A549 (cell line): ENCODE measurements at regions not wholly inside any gene's neighbourhood (a gene's known extent, or its start where the extent isn't known, plus 50 kb on each side); places are given as distances from the start of the nearest gene placed in this dataset.
"Not testable (repeated sequence)": the region's sequence is repeated elsewhere in the genome, so short reads cannot be mapped to it uniquely, and the experiment has no call there.

ENCODE experiments used
- ATAC-seq, 2 experiments: fragments of 200-7000 bp in 1 of 2; fragments of >200 bp in 1 of 2; cut with Nextera tagmentation in 1 of 2; cut with Tn5 transposase in 1 of 2; 3 replicates each; pipeline versions ENCODE4 v1.8.0 to v1.9.1; 2018 to 2020; ENCODE audit warnings: mild to moderate bottlenecking in 1 of 2, moderate library complexity in 1 of 2
- CTCF ChIA-PET: fragments of 300-600 bp; sonication (Branson Sonifier 250); formaldehyde crosslinking; extraction: SDS; loops from one replicate; lab custom pipeline; 2021; ENCODE audit warnings: antibody characterized with exemption, inconsistent platforms; lab: Yijun Ruan, JAX
- POLR2A ChIA-PET: fragments of 350-600 bp; formaldehyde crosslinking; extraction: SDS; loops from one replicate; lab custom pipeline; 2021; ENCODE audit warnings: antibody characterized with exemption, inconsistent platforms; lab: Yijun Ruan, JAX
- DNase-seq, 2 experiments: peaks; one replicate each; pipeline versions ENCODE4 v3.0.0 to v3.0.0-alpha.2; 2011 to 2016; ENCODE audit warnings: low read depth in 1 of 2, low spot score in 1 of 2
- FAIRE-seq: peaks from 2 replicates; lab custom pipeline; 2011; peaks lifted over from hg19 to GRCh38; lab: Jason Lieb, UNC
- H3K27ac ChIP-seq, 2 experiments: fragments of >200 bp; sonication (Bioruptor Twin); formaldehyde crosslinking; 3 replicates each; pipeline ENCODE4 v1.5.1; 2016 to 2017
- H3K4me1 ChIP-seq: fragments of >200 bp; sonication (Bioruptor Twin); formaldehyde crosslinking; 3 replicates; pipeline ENCODE4 v1.6.1; 2016
- H3K4me2 ChIP-seq: fragments of >200 bp; sonication (Bioruptor Twin); formaldehyde crosslinking; 3 replicates; pipeline ENCODE4 v1.6.1; 2016
- H3K4me3 ChIP-seq: fragments of >200 bp; sonication (Bioruptor Twin); formaldehyde crosslinking; 3 replicates; pipeline ENCODE4 v1.5.1; 2016
- H3K9me3 ChIP-seq: fragments of >200 bp; sonication (Bioruptor Twin); formaldehyde crosslinking; 3 replicates; pipeline ENCODE4 v1.6.1; 2016
- BHLHE40 ChIP-seq: IDR thresholded peaks from 2 replicates; pipeline ENCODE4 v1.6.1; 2012; ENCODE audit warnings: low read depth, low read length, inconsistent platforms
- CEBPB ChIP-seq, 2 experiments: fragments of >200 bp in 1 of 2; sonication (Bioruptor Twin) in 1 of 2; formaldehyde crosslinking in 1 of 2; IDR thresholded peaks; 2 replicates each; pipeline ENCODE4 v1.6.1; 2012 to 2016
- CHD2 ChIP-seq: fragments of 150-350 bp; IDR thresholded peaks from 2 replicates; pipeline ENCODE4 v1.6.1; 2014; ENCODE audit warnings: low read length; ENCODE audit not compliant: partially characterized antibody
- CHD4 ChIP-seq: fragments of 200-600 bp; sonication (generic); IDR thresholded peaks from 2 replicates; pipeline ENCODE4 v1.6.1; 2016; ENCODE audit warnings: antibody characterized with exemption, mild to moderate bottlenecking, borderline replicate concordance
- EHMT2 ChIP-seq: fragments of 200-600 bp; sonication (generic); IDR thresholded peaks from 2 replicates; pipeline ENCODE4 v1.6.1; 2016; ENCODE audit warnings: antibody characterized with exemption, low read depth, mild to moderate bottlenecking, moderate library complexity
- ESRRA ChIP-seq: fragments of 150-350 bp; IDR thresholded peaks from 2 replicates; pipeline ENCODE4 v1.6.1; 2014; ENCODE audit warnings: mild to moderate bottlenecking, low read length, borderline replicate concordance
- FOSB ChIP-seq: fragments of 250-450 bp; sonication (Bioruptor Pico); IDR thresholded peaks from 2 replicates; pipeline ENCODE4 v1.5.0; 2020; ENCODE audit warnings: mild to moderate bottlenecking, moderate library complexity
- FOXS1 ChIP-seq: fragments of 250-450 bp; sonication (Bioruptor Pico); IDR thresholded peaks from 2 replicates; pipeline ENCODE4 v1.5.0; 2020; ENCODE audit warnings: mild to moderate bottlenecking, moderate library complexity
- GATA3 ChIP-seq: IDR thresholded peaks from 2 replicates; pipeline ENCODE4 v1.6.1; 2012; ENCODE audit warnings: borderline replicate concordance
- HOXB13 ChIP-seq: fragments of 250-450 bp; sonication (Bioruptor Pico); IDR thresholded peaks from 2 replicates; pipeline ENCODE4 v1.5.0; 2020; ENCODE audit warnings: low read depth, mild to moderate bottlenecking, moderate library complexity
- HOXB5 ChIP-seq: fragments of 250-450 bp; sonication (Bioruptor Pico); IDR thresholded peaks from 2 replicates; pipeline ENCODE4 v1.5.0; 2020; ENCODE audit warnings: mild to moderate bottlenecking, moderate library complexity
- JUNB ChIP-seq: fragments of >200 bp; sonication (Bioruptor Twin); formaldehyde crosslinking; IDR thresholded peaks from 2 replicates; pipeline ENCODE4 v1.6.1; 2016
- NFE2L2 ChIP-seq: fragments of 150-350 bp; conservative IDR thresholded peaks from 2 replicates; pipeline ENCODE4 v1.6.1; 2014; ENCODE audit warnings: low read length
- NPAS2 ChIP-seq: fragments of 250-450 bp; sonication (Bioruptor Pico); IDR thresholded peaks from 2 replicates; pipeline ENCODE4 v1.8.0; 2022; ENCODE audit warnings: mild to moderate bottlenecking, moderate library complexity, borderline replicate concordance
- NR3C1 ChIP-seq: fragments of >200 bp; sonication (Bioruptor Twin); formaldehyde crosslinking; IDR thresholded peaks from 3 replicates; pipeline ENCODE4 v1.6.1; 2017
- POLR2A ChIP-seq: IDR thresholded peaks from 2 replicates; pipeline ENCODE4 v1.6.1; 2012; ENCODE audit warnings: mild to moderate bottlenecking, low read length
- POLR2AphosphoS2 ChIP-seq: conservative IDR thresholded peaks from 2 replicates; pipeline ENCODE4 v1.6.1; 2012; ENCODE audit warnings: low read length, improper control_type of control experiment, inconsistent platforms
- RAD21 ChIP-seq, 2 experiments: fragments of >200 bp in 1 of 2; sonication (Bioruptor Twin) in 1 of 2; formaldehyde crosslinking in 1 of 2; IDR thresholded peaks in 1 of 2; conservative IDR thresholded peaks in 1 of 2; 2 replicates in 1 of 2; 3 replicates in 1 of 2; pipeline ENCODE4 v1.6.1; 2012 to 2018; ENCODE audit warnings: inconsistent platforms in 1 of 2
- RCOR1 ChIP-seq: fragments of 150-350 bp; IDR thresholded peaks from 2 replicates; pipeline ENCODE4 v1.6.1; 2014; ENCODE audit warnings: antibody characterized with exemption, low read length, low read depth
- RFX5 ChIP-seq: fragments of 450-650 bp; IDR thresholded peaks from 2 replicates; pipeline ENCODE4 v1.7.1; 2014; ENCODE audit warnings: antibody characterized with exemption, mild to moderate bottlenecking, moderate library complexity
- RNF2 ChIP-seq: fragments of 200-600 bp; sonication (generic); IDR thresholded peaks from 2 replicates; pipeline ENCODE4 v1.6.1; 2016; ENCODE audit warnings: low read depth, mild to moderate bottlenecking, antibody characterized with exemption, moderate library complexity, borderline replicate concordance
- SREBF2 ChIP-seq: fragments of 450-650 bp; IDR thresholded peaks from 2 replicates; pipeline ENCODE4 v1.6.1; 2014; ENCODE audit warnings: mild to moderate bottlenecking, moderate library complexity
- TFCP2L1 ChIP-seq: fragments of 250-450 bp; sonication (Bioruptor Pico); IDR thresholded peaks from 2 replicates; pipeline ENCODE4 v1.5.0; 2021; ENCODE audit warnings: mild to moderate bottlenecking
- TP53 ChIP-seq: fragments of 250-450 bp; sonication (Bioruptor Pico); IDR thresholded peaks from 2 replicates; pipeline ENCODE4 v1.5.0; 2021; ENCODE audit warnings: mild to moderate bottlenecking, moderate library complexity
- WGBS: methylation state at CpG from one replicate; pipeline ENCODE4 v1.1.6; 2017; ENCODE audit errors: missing lambda C conversion rate; 5-methylcytosine and 5-hydroxymethylcytosine counted together
- TF ChIP-seq, protein P1 (sequence below): fragments of 250-450 bp; sonication (Bioruptor Pico); IDR thresholded peaks from 2 replicates; pipeline ENCODE4 v1.5.0; 2020; ENCODE audit warnings: low read depth, mild to moderate bottlenecking, moderate library complexity
- TF ChIP-seq, protein P2 (sequence below): fragments of 200-600 bp; sonication (generic); IDR thresholded peaks from 2 replicates; pipeline ENCODE4 v1.6.1; 2016; ENCODE audit warnings: antibody characterized with exemption, mild to moderate bottlenecking, moderate library complexity
- TF ChIP-seq, protein P3 (sequence below): fragments of >200 bp; sonication (Bioruptor Twin); formaldehyde crosslinking; IDR thresholded peaks from 3 replicates; pipeline ENCODE4 v1.6.1; 2016
- TF ChIP-seq, protein P4 (sequence below): IDR thresholded peaks from 2 replicates; pipeline ENCODE4 v1.6.1; 2012
- TF ChIP-seq, protein P5 (sequence below): fragments of >200 bp; sonication (Bioruptor Twin); formaldehyde crosslinking; IDR thresholded peaks from 2 replicates; pipeline ENCODE4 v1.6.1; 2016

DNA sequence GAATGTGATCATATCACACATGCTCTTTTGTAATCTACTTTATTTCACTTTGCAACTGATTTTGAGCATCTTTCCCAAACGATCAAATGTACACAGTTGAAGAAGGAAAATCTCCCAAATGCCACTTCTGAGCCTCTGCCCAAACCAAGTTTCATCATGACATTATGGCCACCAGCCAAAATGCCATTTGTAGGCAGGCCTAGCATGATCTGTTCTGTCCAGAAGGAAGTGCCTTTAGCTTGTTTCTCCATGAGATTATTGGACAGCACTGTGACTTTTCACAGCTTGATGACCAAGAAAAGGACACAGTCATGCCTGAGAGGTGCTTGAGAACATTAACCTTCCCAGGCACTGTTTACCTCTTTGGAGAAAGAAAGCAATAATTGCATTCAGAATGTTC lies 73.2 kb upstream of the PIP5K1B start:
- 0% methylated on average over 1 of the region's 1 CpG for WGBS
- TF ChIP-seq RFX5 (no peak), CEBPB (IDR thresholded peaks at IDR 0.05) (no peak), SREBF2 (no peak), NPAS2 (CRISPR knock-in tag) (no peak), EHMT2 (no peak), NFE2L2 (no peak), BHLHE40 (no peak), TFCP2L1 (CRISPR knock-in tag) (no peak), HOXB13 (no peak), FOSB (no peak), POLR2AphosphoS2 (no peak)
- TF ChIP-seq, protein P1, sequence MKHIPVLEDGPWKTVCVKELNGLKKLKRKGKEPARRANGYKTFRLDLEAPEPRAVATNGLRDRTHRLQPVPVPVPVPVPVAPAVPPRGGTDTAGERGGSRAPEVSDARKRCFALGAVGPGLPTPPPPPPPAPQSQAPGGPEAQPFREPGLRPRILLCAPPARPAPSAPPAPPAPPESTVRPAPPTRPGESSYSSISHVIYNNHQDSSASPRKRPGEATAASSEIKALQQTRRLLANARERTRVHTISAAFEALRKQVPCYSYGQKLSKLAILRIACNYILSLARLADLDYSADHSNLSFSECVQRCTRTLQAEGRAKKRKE = no peak
- DNase-seq (no peak), FAIRE-seq (no peak), ATAC-seq (no peak)
- CTCF ChIA-PET = no interaction called here
- no peak overlapping the region for H3K27ac ChIP-seq
- POLR2A ChIA-PET = no interaction called here
- H3K9me3 ChIP-seq = no peaks in the 10 kb centered on the region
- no peaks in the 10 kb centered on the region for H3K4me1 ChIP-seq
- H3K4me2 ChIP-seq = no peak overlapping the region
- no peak overlapping the region for H3K4me3 ChIP-seq

DNA sequence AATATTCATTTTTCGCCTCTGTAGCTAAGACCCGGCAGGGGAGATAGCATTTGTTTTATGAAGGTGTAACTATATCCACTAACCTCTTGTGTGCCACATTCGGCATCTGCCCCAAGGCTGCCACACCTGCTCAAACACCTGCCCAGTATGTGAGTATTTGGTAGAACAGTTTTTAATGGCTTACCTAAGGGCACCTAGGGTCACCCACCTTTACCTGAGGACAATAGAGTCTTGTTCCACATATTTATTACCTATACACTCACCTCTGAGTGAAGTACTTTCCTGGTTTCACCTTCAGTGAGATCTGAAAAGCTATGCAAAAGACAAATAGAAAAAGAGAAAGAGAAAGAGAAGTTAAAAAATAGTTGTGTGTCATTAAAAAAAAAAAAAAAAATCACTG lies 68.0 kb upstream of the PIP5K1B start:
- ATAC-seq = no peak
- H3K27ac ChIP-seq = no peak overlapping the region
- no peaks in the 10 kb centered on the region for H3K4me1 ChIP-seq
- H3K4me2 ChIP-seq = no peak overlapping the region
- CTCF ChIA-PET = interaction anchor here (1.0 kb wide), 1 partner anchor 220 kb away, joined by 3 read pairs; no protein-coding TSS in a partner anchor
- DNase-seq = no peak
- no peaks in the 10 kb centered on the region for H3K9me3 ChIP-seq
- WGBS = 21% methylated on average over 3 of the region's 3 CpGs
- POLR2A ChIA-PET = no interaction called here
- TF ChIP-seq POLR2A (no peak), RAD21 (conservative IDR thresholded peaks at IDR 0.05 in 1 of 2, IDR thresholded peaks at IDR 0.05 in 1 of 2) (no peak), HOXB13 (no peak), NR3C1 (no peak), CEBPB (IDR thresholded peaks at IDR 0.05) (no peak), POLR2AphosphoS2 (no peak), RCOR1 (no peak), FOXS1 (CRISPR knock-in tag) (no peak), GATA3 (no peak), ESRRA (no peak), CHD2 (no peak), JUNB (no peak), CHD4 (no peak), RNF2 (no peak), HOXB5 (no peak), TP53 (CRISPR knock-in tag) (no peak)
- TF ChIP-seq, protein P2, sequence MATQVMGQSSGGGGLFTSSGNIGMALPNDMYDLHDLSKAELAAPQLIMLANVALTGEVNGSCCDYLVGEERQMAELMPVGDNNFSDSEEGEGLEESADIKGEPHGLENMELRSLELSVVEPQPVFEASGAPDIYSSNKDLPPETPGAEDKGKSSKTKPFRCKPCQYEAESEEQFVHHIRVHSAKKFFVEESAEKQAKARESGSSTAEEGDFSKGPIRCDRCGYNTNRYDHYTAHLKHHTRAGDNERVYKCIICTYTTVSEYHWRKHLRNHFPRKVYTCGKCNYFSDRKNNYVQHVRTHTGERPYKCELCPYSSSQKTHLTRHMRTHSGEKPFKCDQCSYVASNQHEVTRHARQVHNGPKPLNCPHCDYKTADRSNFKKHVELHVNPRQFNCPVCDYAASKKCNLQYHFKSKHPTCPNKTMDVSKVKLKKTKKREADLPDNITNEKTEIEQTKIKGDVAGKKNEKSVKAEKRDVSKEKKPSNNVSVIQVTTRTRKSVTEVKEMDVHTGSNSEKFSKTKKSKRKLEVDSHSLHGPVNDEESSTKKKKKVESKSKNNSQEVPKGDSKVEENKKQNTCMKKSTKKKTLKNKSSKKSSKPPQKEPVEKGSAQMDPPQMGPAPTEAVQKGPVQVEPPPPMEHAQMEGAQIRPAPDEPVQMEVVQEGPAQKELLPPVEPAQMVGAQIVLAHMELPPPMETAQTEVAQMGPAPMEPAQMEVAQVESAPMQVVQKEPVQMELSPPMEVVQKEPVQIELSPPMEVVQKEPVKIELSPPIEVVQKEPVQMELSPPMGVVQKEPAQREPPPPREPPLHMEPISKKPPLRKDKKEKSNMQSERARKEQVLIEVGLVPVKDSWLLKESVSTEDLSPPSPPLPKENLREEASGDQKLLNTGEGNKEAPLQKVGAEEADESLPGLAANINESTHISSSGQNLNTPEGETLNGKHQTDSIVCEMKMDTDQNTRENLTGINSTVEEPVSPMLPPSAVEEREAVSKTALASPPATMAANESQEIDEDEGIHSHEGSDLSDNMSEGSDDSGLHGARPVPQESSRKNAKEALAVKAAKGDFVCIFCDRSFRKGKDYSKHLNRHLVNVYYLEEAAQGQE = no peak
- TF ChIP-seq, protein P3, sequence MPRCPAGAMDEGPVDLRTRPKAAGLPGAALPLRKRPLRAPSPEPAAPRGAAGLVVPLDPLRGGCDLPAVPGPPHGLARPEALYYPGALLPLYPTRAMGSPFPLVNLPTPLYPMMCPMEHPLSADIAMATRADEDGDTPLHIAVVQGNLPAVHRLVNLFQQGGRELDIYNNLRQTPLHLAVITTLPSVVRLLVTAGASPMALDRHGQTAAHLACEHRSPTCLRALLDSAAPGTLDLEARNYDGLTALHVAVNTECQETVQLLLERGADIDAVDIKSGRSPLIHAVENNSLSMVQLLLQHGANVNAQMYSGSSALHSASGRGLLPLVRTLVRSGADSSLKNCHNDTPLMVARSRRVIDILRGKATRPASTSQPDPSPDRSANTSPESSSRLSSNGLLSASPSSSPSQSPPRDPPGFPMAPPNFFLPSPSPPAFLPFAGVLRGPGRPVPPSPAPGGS = no peak
- TF ChIP-seq, protein P4, sequence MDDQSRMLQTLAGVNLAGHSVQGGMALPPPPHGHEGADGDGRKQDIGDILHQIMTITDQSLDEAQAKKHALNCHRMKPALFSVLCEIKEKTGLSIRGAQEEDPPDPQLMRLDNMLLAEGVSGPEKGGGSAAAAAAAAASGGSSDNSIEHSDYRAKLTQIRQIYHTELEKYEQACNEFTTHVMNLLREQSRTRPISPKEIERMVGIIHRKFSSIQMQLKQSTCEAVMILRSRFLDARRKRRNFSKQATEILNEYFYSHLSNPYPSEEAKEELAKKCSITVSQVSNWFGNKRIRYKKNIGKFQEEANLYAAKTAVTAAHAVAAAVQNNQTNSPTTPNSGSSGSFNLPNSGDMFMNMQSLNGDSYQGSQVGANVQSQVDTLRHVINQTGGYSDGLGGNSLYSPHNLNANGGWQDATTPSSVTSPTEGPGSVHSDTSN = no peak
- TF ChIP-seq, protein P5, sequence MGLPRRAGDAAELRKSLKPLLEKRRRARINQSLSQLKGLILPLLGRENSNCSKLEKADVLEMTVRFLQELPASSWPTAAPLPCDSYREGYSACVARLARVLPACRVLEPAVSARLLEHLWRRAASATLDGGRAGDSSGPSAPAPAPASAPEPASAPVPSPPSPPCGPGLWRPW = no peak
- FAIRE-seq = no peak
- no peak overlapping the region for H3K4me3 ChIP-seq

DNA sequence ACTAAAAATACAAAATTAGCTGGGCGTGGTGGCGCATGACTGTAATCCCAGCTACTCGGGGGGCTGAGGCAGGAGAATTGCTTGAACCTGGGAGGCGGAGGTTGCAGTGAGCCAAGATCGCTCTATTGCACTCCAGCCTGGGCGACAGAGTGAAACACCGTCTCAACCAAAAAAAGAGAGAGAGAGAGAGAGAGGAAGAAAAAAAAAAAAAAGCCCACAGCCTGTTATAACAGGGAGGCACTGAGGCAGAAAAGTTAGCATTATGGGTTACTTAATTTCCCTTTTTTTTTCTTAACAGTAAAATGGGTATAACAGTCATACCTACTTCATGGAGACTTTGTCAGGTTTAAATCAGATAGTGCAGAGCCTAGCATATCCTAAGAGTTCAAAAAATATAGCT lies 65.8 kb upstream of the PIP5K1B start:
- H3K4me3 ChIP-seq, ATAC-seq, H3K9me3 ChIP-seq, POLR2A ChIA-PET, CTCF ChIA-PET, FAIRE-seq, H3K4me1 ChIP-seq, H3K4me2 ChIP-seq, DNase-seq, H3K27ac ChIP-seq: not testable (repeated sequence)
- whole genome bisulfite sequencing = 56% methylated on average over 7 of the region's 7 CpGs
